H1 (cell line): ENCODE measurements at regions not wholly inside any gene's neighbourhood (a gene's known extent, or its start where the extent isn't known, plus 50 kb on each side); places are given as distances from the start of the nearest gene placed in this dataset.

ENCODE experiments used
- CHD7 ChIP-seq: fragments of 300-600 bp; sonication (generic); IDR thresholded peaks from 2 replicates; pipeline ENCODE4 v1.7.1; 2012; ENCODE audit warnings: low read length, moderate library complexity, mild to moderate bottlenecking, inconsistent platforms; ENCODE audit not compliant: insufficient replicate concordance
- EZH2 ChIP-seq: fragments of 200-600 bp; sonication (generic); IDR thresholded peaks from 2 replicates; pipeline ENCODE4 v1.7.1; 2012; ENCODE audit warnings: low read depth, mild to moderate bottlenecking, moderate library complexity, low read length, inconsistent platforms; ENCODE audit not compliant: severe bottlenecking
- KDM1A ChIP-seq: fragments of 200-600, 300-600 bp; sonication (generic); IDR thresholded peaks from 2 replicates; pipeline ENCODE4 v1.7.1; 2016; ENCODE audit warnings: mild to moderate bottlenecking, low read length, borderline replicate concordance
- RBBP5 ChIP-seq: IDR thresholded peaks from 2 replicates; pipeline ENCODE4 v1.7.1; 2012; ENCODE audit warnings: low read depth, mild to moderate bottlenecking, inconsistent platforms, low read length, moderate library complexity, borderline replicate concordance
- SIN3A ChIP-seq, 2 experiments: IDR thresholded peaks in 1 of 2; conservative IDR thresholded peaks in 1 of 2; 2 replicates each; pipeline ENCODE4 v1.6.1; 2011 to 2012; ENCODE audit warnings: low read length in 2 of 2, improper control_type of control experiment in 1 of 2, low read depth in 1 of 2, mild to moderate bottlenecking in 1 of 2
- TAF1 ChIP-seq: IDR thresholded peaks from 2 replicates; pipeline ENCODE4 v1.6.1; 2011; ENCODE audit warnings: mild to moderate bottlenecking, low read depth, low read length

GRCh38 chr1:209390764-209391163 lies 192.8 kb upstream of the CAMK1G start (continued):
- TF ChIP-seq CHD7, result no peak
- no peak for TF ChIP-seq TAF1
- no peak for TF ChIP-seq EZH2
- no peak for TF ChIP-seq SIN3A (conservative IDR thresholded peaks at IDR 0.05 in 1 of 2, IDR thresholded peaks at IDR 0.05 in 1 of 2; ENCODE audit: low read depth in 1 of 2, low read length in 2 of 2)
- TF ChIP-seq RBBP5, result no peak
- no peak for TF ChIP-seq KDM1A
